ENCODE measurements at regions not wholly inside any gene's neighbourhood (a gene's known extent, or its start where the extent isn't known, plus 50 kb on each side); places are given as distances from the start of the nearest gene placed in this dataset.

DNA sequence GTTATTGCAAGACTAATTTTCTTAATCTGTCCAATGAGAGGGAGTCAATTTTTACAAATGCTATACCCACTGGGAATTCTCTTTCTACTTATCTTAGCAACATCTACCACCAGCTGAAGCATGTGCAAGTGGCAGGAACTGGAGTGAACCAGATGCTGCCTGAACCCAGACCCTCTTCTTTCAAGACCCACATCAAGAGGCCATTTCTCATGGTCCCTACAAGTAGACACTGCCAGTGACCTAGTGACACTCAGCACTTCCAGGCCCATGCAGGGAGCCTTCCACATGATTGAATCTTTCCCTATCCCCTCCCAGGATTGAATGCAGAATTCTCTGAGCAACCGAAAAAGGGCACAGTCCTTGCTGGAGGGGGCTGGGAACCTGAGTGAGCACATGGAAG lies 148.2 kb upstream of the ADAMTS16 start:
- no peak for TF ChIP-seq CTCF (IDR thresholded peaks at IDR 0.05)
- TF ChIP-seq ZFX (IDR thresholded peaks at IDR 0.05; ENCODE audit: borderline replicate concordance), result no peak

All from 22Rv1 (cell line).